H1 (cell line): ENCODE measurements at regions not wholly inside any gene's neighbourhood (a gene's known extent, or its start where the extent isn't known, plus 50 kb on each side); places are given as distances from the start of the nearest gene placed in this dataset.

ENCODE experiments used
- E2F6 ChIP-seq: IDR thresholded peaks from 2 replicates; pipeline ENCODE4 v1.6.1; 2012; ENCODE audit warnings: inconsistent platforms

- no peak for TF ChIP-seq E2F6
These were observed 234.5 kb upstream of the MEOX2 start (continued) for GRCh38 chr7:15920953-15921352.
